Right lobe of liver (tissue), 4 donors: ENCODE measurements at regions not wholly inside any gene's neighbourhood (a gene's known extent, or its start where the extent isn't known, plus 50 kb on each side); places are given as distances from the start of the nearest gene placed in this dataset.

Source experiments
- CTCF ChIP-seq, 4 donors: fragments of 200-600 bp in 3 of 4; fragments of 450-650 bp in 1 of 4; IDR thresholded peaks; one replicate each; pipeline versions ENCODE4 v1.5.1 to v1.8.0; 2016 to 2022; ENCODE audit warnings: antibody characterized with exemption in 4 of 4, mild to moderate bottlenecking in 2 of 4
- POLR2A ChIP-seq: fragments of 450-650 bp; IDR thresholded peaks from one replicate; pipeline ENCODE4 v1.6.1; 2017; ENCODE audit warnings: antibody characterized with exemption, mild to moderate bottlenecking
- donor health status: DM: no; HTN: no; CAD: no.
- donor health status: DM: no; HTN: no; CAD: no.
- donor health status: DM: no; HTN: yes; CAD: no.

GRCh38 chr15:99507016-99507503, 58.7 kb upstream of the MEF2A start:
- TF ChIP-seq CTCF (IDR thresholded peaks at IDR 0.05): no peak
- no peak for TF ChIP-seq POLR2A
